Endodermal cell (in vitro differentiated cells): ENCODE measurements at regions not wholly inside any gene's neighbourhood (a gene's known extent, or its start where the extent isn't known, plus 50 kb on each side); places are given as distances from the start of the nearest gene placed in this dataset.

ENCODE experiments used
- DNase-seq: peaks from one replicate; pipeline ENCODE4 v3.0.0-alpha.2; 2017
- H3K27ac ChIP-seq: 2 replicates; pipeline ENCODE4 v1.5.1; 2013; ENCODE audit warnings: mild to moderate bottlenecking, low read depth, low read length, moderate library complexity
- H3K27me3 ChIP-seq: 2 replicates; pipeline ENCODE4 v1.6.1; 2013; ENCODE audit warnings: mild to moderate bottlenecking, low read length, moderate library complexity; ENCODE audit not compliant: insufficient read depth, control insufficient read depth, poor library complexity, severe bottlenecking
- H3K36me3 ChIP-seq: 2 replicates; pipeline ENCODE4 v1.7.0; 2013; ENCODE audit warnings: mild to moderate bottlenecking, low read length, moderate library complexity; ENCODE audit not compliant: control insufficient read depth, insufficient read depth
- H3K4me1 ChIP-seq: one replicate; pipeline ENCODE4 v1.7.0; 2013; ENCODE audit warnings: low read length; ENCODE audit not compliant: control insufficient read depth, insufficient read depth
- H3K4me3 ChIP-seq: 2 replicates; pipeline ENCODE4 v1.5.1; 2013; ENCODE audit warnings: mild to moderate bottlenecking, low read length, moderate library complexity
- H3K9ac ChIP-seq: 2 replicates; pipeline ENCODE4 v1.6.1; 2013; ENCODE audit warnings: mild to moderate bottlenecking, low read length, moderate library complexity; ENCODE audit not compliant: poor library complexity, severe bottlenecking; ENCODE audit errors: extremely low read depth
- H3K9me3 ChIP-seq: 2 replicates; pipeline ENCODE4 v1.6.1; 2013; ENCODE audit warnings: mild to moderate bottlenecking, low read length, moderate library complexity; ENCODE audit not compliant: control insufficient read depth
- H3K27ac Mint-ChIP-seq: 2 replicates; pipeline ENCODE4 v1.8.0; 2020; ENCODE audit warnings: mixed read lengths
- H3K27me3 Mint-ChIP-seq: 2 replicates; pipeline ENCODE4 v1.8.0; 2021; ENCODE audit warnings: mild to moderate bottlenecking, mixed read lengths; ENCODE audit not compliant: insufficient read depth
- H3K36me3 Mint-ChIP-seq: 2 replicates; pipeline ENCODE4 v1.8.0; 2020; ENCODE audit warnings: low read depth, mixed read lengths
- H3K4me1 Mint-ChIP-seq: 2 replicates; pipeline ENCODE4 v1.8.0; 2020; ENCODE audit warnings: mixed read lengths
- H3K4me3 Mint-ChIP-seq: 2 replicates; pipeline ENCODE4 v1.8.0; 2020; ENCODE audit warnings: mild to moderate bottlenecking, moderate library complexity, mixed read lengths
- H3K9me3 Mint-ChIP-seq: 2 replicates; pipeline ENCODE4 v1.8.0; 2020; ENCODE audit warnings: mild to moderate bottlenecking, mixed read lengths
- WGBS, 2 experiments: methylation state at CpG; one replicate each; pipeline versions ENCODE4 v1.1.5 to v1.1.7; 2013; ENCODE audit warnings: missing lambda C conversion rate in 2 of 2, mixed read lengths in 1 of 2; ENCODE audit not compliant: insufficient coverage in 1 of 2, insufficient read length in 1 of 2; 5-methylcytosine and 5-hydroxymethylcytosine counted together
- TF ChIP-seq, protein P1 (sequence below): fragments of 200-600 bp; sonication (generic); conservative IDR thresholded peaks from 2 replicates; pipeline ENCODE4 v1.5.0; 2021; ENCODE audit warnings: antibody characterized with exemption, mild to moderate bottlenecking

DNA sequence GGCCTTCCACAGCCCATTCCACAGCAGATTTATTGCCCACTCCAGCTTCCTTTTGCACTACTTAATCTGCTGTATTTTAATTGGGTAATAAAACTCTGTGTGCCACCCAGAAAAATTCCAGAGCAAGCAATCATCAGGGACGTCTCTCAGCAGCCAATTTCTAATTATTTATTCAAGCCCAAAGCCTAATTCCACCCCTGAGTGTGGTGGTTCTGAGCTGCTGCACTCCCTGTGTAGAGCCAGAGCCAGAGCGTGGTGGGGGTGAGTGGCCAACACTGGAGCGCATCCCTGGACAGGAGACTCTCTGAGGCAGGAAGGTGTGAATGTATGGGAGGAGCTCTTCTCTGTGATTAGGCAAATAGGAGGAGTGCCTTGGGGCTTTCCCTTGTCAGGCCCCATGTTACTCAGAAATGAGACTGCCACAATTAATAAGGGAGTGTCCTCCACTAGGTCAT is 66.1 kb downstream of the CD24 start:
- DNase-seq, result no peak
- 48 to 75% methylated on average over 2 to 3 of the region's 3 CpGs for WGBS, 2 experiments
- H3K36me3 Mint-ChIP-seq, result peaks cover 2% of the 10 kb centered on the region
- no peaks in the 10 kb centered on the region for H3K4me1 ChIP-seq
- H3K9me3 ChIP-seq, result peaks cover 12% of the 10 kb centered on the region
- H3K27ac ChIP-seq, result no peak overlapping the region
- no peak overlapping the region for H3K4me3 ChIP-seq
- H3K4me3 Mint-ChIP-seq, result no peak overlapping the region
- no peaks in the 10 kb centered on the region for H3K27me3 Mint-ChIP-seq
- no peaks in the 10 kb centered on the region for H3K27me3 ChIP-seq
- H3K36me3 ChIP-seq, result no peaks in the 10 kb centered on the region
- H3K27ac Mint-ChIP-seq, result no peak overlapping the region
- no peak overlapping the region for H3K9ac ChIP-seq
- H3K4me1 Mint-ChIP-seq, result peaks cover 15% of the 10 kb centered on the region
- TF ChIP-seq, protein P1, sequence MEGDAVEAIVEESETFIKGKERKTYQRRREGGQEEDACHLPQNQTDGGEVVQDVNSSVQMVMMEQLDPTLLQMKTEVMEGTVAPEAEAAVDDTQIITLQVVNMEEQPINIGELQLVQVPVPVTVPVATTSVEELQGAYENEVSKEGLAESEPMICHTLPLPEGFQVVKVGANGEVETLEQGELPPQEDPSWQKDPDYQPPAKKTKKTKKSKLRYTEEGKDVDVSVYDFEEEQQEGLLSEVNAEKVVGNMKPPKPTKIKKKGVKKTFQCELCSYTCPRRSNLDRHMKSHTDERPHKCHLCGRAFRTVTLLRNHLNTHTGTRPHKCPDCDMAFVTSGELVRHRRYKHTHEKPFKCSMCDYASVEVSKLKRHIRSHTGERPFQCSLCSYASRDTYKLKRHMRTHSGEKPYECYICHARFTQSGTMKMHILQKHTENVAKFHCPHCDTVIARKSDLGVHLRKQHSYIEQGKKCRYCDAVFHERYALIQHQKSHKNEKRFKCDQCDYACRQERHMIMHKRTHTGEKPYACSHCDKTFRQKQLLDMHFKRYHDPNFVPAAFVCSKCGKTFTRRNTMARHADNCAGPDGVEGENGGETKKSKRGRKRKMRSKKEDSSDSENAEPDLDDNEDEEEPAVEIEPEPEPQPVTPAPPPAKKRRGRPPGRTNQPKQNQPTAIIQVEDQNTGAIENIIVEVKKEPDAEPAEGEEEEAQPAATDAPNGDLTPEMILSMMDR, result no peak
- H3K9me3 Mint-ChIP-seq, result peaks cover 18% of the 10 kb centered on the region

DNA sequence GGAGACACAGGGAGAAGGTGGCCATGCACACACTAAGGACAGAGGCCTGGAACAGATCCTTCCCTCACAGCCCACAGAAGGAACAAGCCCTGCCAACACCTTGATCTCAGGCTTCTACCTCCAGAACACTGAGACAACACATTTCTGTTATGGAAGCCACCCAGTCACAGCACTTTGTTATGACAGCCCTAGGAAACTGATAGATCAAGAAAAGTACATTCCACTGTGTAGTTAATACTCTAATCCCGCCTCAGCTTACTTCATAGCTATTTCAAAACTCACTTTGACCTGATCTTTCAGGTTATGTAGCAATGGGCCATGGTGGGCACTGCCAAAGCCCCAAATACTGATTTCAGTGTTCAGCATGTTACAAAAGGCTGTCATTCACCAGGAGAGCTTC is 66.8 kb downstream of the CD24 start:
- Mint-ChIP-seq H3K27ac (no peak overlapping the region), H3K27me3 (no peaks in the 10 kb centered on the region), H3K36me3 (peaks cover 2% of the 10 kb centered on the region), H3K4me1 (peaks cover 11% of the 10 kb centered on the region), H3K4me3 (no peak overlapping the region), H3K9me3 (peaks cover 25% of the 10 kb centered on the region)
- no peak overlapping the region for H3K27ac ChIP-seq
- DNase-seq, result no peak
- peaks cover 17% of the 10 kb centered on the region for H3K9me3 ChIP-seq
- WGBS, 2 experiments, result 83% methylated on average over 1 of the region's 1 CpG
- no peaks in the 10 kb centered on the region for H3K27me3 ChIP-seq
- H3K4me1 ChIP-seq, result no peaks in the 10 kb centered on the region
- no peak overlapping the region for H3K4me3 ChIP-seq
- TF ChIP-seq, protein P1, result no peak
- H3K9ac ChIP-seq, result no peak overlapping the region
- H3K36me3 ChIP-seq, result no peaks in the 10 kb centered on the region

DNA sequence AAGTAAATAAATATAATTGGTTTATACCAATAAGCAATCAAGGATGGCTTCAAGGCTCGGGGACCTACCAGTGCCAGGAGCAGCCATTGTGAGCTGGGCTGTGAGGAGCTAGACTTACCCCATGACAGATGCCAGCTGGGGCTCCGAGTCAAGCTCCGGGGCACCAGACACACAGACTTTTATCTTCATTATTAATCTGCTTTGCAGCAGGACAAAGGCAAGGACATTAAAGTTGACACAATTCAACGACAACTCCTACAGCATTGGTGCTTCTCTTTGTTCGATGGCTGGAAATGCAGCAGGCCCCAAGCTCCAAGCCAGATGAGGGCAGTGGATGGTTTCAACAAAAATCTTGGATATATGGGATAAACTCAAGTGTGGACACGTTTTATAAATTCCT is 68.3 kb downstream of the CD24 start:
- H3K4me1 Mint-ChIP-seq, result peaks cover 4% of the 10 kb centered on the region
- TF ChIP-seq, protein P1, result no peak
- H3K9ac ChIP-seq, result no peak overlapping the region
- H3K9me3 ChIP-seq, result peaks cover 26% of the 10 kb centered on the region
- WGBS, 2 experiments, result 95 to 100% methylated on average over 2 to 6 of the region's 6 CpGs
- no peak for DNase-seq
- H3K4me3 ChIP-seq, result no peak overlapping the region
- peaks cover 3% of the 10 kb centered on the region for H3K36me3 Mint-ChIP-seq
- H3K27ac ChIP-seq, result peak overlapping the region; percentile 29
- H3K4me1 ChIP-seq, result no peaks in the 10 kb centered on the region
- H3K36me3 ChIP-seq, result no peaks in the 10 kb centered on the region
- no peaks in the 10 kb centered on the region for H3K27me3 ChIP-seq
- no peaks in the 10 kb centered on the region for H3K27me3 Mint-ChIP-seq
- peaks cover 35% of the 10 kb centered on the region for H3K9me3 Mint-ChIP-seq
- H3K27ac Mint-ChIP-seq, result no peak overlapping the region
- H3K4me3 Mint-ChIP-seq, result no peak overlapping the region
